ENCODE measurements at regions not wholly inside any gene's neighbourhood (a gene's known extent, or its start where the extent isn't known, plus 50 kb on each side); places are given as distances from the start of the nearest gene placed in this dataset.
"Not testable (repeated sequence)": the region's sequence is repeated elsewhere in the genome, so short reads cannot be mapped to it uniquely, and the experiment has no call there.

DNA sequence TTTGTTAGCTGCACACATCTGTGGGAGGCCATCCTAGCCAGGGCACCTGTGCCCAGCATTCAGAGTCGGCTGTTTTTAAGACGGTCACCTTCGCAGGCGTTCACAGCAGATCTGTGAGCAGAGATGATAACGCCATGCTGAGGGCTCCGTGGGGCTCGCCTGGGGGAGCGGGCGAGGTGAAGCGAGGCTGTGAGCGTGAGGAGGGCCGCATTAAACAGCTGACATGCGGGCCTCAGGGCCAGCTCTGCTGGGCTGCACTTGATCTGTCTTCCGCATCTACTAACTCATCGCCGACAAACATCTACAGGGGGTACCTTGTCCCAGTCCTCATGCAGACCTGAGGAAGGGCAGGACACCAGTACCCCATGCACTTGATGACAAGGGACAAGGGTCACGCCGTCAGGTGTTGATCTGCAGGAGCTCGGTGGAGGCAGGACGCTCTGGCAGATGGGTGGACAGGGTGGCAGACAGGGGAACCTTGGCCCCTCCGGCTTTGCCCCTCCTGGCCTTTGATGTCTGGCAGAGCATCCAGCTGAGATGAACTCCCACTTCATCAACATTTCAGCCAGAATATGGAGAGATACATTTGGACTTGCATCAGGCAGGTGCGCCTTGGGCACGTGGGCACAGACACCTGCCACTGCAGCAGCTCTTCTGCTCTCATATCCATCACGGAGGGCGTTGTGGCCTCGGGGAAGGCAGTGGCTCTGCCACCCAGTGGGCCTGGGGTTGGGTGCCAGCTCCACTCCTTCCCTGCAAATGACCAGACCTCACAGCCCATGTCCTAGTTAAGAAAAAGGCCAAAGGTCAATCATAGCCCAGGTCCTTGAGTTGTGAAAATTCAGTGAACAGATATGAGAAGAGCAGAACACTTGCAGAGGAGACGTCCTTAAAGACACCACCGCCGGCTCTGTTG lies 822.9 kb downstream of the BRD1 start:
- no peak for DNase-seq (ENCODE audit: low read depth in 2 of 2)

DNA sequence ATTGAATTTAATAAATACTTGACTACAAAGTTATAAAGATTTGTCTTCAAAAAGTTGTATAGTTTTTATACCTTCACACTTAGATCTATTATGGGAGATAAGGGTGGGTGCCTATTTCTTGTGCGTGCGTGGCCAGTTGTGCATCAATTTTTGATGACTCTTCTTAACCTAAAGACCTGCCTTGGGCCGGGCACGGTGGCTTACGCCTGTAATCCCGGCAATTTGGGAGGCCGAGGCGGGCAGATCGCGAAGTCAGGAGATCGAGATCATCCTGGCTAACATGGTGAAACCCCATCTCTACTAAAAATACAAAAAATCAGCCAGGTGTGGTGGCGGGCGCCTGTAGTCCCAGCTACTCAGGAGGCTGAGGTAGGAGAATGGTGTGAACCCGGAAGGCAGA lies 830.1 kb downstream of the BRD1 start:
- not testable (repeated sequence) for DNase-seq (ENCODE audit: low read depth in 2 of 2)

DNA sequence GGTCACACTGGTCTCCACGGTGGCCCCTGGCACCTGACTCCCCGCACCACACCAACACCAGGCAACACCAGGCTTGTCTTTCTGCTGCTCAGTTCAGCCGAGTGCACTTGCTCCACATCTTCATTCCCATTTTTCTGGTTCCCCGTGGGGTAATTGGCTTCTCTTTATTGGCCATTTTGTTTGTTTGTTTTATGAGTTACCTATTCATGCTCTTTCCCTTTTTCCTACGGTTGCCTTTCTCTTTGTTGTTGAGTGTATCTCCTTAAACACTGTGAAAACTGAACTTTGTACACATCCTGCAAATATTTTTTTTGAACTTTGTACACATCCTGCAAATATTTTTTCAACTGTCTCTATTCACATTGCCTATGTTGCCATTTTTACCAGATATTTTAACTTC lies 834.0 kb downstream of the BRD1 start:
- no peak for DNase-seq (ENCODE audit: low read depth in 2 of 2)

DNA sequence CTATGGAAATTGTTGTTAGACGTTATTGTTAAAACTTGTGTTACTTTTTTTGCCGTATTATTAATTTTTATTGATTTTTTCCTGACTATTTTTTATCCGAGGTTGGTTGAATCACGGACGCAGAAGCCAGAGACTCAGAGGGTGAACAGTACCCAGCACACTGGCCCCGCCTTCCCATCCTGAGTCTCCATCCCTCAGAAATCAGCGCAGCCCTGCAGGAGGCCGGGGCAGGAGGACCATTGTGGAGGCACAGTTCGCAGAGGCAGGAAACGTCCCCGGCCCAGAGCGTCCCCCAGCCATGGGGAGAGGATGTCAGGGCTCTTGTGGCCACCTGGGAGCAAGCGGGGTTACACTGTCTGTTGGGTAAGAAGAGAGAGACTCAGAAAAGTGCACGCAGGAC lies 843.0 kb downstream of the BRD1 start:
- no peak for DNase-seq (ENCODE audit: low read depth in 2 of 2)

DNA sequence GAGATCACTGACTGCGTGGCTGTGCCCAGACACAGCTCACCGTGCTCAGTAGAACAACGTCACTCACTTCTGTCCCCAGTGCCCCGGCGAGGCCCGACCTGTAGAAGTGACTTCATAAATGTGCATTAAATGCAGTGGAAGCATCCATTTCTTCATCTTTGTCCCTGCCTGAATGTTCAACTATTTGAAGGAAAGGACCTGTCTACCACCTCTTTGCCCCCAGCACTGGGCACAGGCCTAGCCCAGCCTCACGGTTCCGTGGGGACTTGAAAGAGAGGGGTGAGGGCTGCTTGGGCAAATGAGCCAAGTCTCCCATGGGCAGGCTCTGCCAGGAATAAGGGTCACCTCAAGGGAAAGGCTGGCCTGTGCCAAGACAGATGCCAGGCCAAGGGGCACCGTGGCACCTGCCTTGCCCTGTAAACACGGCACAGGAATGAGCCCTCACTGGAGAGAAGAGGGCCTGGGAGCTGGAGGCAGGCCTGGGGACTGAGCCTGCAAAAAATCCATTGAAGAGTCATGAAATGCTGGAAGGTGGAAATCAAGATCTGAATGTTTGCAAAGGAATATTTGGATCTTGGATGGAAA lies 845.3 kb downstream of the BRD1 start:
- no peak for DNase-seq (ENCODE audit: low read depth in 2 of 2)

DNA sequence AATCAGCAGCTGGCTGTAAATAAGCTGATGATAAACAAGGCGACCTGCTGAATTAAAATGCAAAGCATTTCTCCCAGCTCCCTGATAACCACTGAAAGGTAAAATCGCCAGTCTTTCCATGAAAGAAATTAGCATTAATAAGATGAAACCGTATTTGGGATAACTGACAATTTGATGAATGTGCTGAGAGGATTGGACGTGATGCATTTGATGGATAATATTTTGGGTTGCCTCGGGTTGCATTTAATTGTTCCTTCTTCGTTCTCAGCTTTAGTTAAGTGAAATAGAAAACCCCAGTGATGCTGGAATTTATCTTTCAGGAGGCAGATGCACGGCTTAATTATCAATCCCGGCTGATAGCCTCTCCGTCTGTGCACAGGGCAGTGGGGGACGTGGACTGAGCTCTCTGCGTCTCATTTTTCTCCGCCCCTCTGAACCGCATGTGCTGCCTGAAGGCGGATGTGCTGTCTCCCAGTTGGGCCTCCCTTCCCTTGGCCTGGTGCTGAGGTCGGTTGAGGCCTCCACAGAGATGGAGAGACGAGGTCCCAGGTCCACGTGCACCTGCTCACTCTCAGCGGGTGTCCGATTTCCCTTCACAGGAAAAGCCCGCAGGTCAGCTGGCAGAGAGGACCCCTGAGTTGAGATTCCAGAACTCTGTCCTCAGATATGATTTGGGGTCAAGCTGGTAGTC lies 846.2 kb downstream of the BRD1 start:
- DNase-seq (ENCODE audit: low read depth in 2 of 2), result no peak

DNA sequence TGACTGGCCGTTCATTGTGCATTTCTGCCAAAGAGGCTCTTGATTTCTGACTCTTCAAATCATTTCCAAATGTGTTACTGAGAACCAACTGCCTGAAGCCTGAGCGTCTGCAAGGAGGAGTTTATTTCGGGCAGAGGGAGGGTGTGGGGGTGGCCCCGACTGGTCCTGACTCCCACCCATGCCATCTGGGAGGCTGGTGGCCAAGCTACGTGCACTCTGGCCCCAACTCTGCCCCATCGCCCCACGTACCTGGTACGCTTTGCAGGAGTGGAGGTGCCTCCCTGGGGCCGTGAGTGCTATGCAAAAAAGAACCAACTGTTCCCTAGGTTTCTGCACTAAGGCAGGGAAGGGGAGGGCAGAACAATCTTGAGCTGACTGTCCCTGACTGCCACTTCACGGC lies 846.8 kb downstream of the BRD1 start:
- no peak for DNase-seq (ENCODE audit: low read depth in 2 of 2)

DNA sequence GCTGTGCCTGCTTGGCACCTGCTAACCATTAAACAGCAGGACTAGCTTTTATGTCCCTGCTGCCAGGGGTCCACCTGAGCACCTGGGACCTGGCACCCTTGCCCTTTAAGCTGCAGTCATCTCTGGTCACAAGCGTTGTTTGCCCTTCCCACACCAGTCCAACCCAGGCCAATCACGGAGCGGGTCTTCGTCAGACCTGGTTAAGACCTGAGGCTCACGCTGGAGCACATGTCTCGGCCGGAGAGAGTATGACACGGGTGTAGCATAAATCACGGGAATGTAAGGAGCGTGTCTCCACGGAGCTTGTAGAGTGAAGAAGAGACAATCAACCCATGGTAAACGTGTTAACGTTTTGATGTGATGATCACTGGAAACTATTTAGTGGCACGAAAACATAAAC lies 847.3 kb downstream of the BRD1 start:
- DNase-seq (ENCODE audit: low read depth in 2 of 2), result no peak

DNA sequence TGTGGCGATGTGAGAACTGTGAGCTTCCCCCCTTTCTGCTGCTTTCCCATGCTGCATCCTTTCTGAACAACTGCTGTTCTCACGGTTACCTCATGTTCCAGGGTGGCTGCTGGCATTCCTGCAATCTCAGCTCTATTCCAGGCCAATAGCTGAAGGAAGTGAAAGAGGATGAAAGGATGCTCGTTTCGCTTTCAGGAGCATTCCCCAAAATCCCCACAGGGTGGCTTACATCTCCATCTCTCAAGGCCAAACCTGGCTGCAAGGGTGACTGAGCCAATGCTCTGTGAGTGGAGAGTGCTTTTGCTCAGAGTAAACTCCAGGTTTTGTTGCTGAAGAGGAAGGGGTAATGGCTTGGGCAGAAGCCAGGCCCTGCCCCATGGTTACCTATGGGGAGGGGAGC lies 848.2 kb downstream of the BRD1 start:
- no peak for DNase-seq (ENCODE audit: low read depth in 2 of 2)

DNA sequence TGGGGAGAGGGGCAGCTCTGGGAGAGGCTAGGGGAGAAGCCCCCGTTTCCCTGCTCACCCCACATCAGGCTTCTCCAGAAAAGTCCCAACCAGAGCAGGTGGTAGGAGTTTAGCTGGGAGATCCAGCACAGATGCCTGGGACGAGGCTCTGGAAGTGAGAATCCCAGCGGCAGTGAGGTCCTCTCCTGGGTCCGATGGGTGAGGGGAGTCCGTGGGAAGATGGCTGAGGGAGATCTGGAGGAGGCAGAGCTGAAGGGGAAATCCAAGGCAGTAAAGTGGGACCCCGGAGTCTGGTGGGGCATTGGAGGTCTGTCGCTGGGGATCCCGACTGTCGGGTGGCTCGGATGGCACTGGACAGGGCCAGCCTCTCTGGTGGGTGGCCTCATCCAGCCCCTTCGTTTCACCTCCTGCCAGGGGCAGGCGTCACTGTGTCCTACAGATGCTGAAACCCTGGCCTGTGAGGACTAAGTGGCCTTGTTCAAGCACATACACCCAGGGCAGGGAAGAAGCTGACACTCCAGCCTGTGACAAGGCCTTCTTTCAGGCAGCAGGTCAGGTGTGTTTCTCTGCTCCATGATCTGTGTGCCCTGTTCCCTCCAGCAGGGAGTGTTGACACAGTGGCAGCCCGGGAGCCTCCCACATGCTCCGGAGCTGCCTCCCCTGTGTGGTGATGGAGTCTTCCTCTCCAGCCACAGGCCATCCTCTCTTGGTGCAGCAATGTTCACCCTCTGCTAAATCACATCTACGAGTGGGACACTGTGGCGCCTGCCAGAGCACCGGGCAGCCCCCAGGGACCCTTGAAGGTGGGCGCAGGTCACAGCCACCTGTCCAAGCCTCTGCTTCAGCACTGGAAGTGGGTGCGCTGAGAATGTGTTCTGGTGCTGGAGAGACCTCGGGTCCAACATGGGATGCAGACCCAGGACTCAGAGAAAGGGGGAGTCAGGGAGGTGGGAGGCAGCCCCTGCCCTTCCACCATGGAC lies 850.8 kb downstream of the BRD1 start:
- no peak for DNase-seq (ENCODE audit: low read depth in 2 of 2)

DNA sequence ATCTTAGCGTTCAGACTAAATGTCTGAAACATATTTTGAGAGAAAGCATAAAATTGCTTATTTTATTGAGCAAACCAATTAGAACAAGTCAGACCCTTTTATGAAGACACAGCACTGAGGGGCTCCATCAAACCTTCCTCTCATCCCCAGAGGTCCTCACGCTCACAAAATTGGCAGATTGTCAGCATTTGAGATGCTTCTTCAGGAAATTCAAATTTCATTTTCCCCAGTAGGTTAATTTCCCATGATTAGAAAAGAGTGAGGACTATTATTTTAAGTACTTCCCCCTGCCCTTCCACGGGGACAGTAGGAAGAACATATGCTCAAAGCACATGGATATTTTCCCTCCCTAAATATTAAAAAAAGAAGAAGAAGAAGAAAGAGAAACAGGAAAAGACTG lies 851.8 kb downstream of the BRD1 start:
- no peak for DNase-seq (ENCODE audit: low read depth in 2 of 2)

DNA sequence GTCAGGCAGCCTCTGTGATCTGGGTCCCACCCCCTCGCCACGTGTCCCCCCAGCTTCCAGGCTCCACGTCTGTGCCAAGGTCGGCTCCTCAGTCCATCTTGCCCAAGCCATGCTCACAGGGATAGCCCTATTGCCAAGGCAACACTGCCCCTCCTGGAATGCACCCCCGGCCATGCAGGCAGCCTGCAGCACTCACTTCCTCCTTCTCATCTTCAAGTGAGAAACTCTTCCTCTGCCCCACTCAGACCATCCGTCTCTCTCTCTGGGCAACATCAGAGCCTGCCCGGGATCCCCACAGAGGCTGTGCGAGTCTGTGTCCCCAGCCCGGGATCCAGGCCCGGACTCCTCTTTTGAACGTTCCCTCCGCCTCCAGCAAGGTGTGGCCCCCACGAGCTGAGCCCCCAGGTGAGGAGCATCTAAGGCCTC lies 852.3 kb downstream of the BRD1 start:
- no peak for DNase-seq (ENCODE audit: low read depth in 2 of 2)

DNA sequence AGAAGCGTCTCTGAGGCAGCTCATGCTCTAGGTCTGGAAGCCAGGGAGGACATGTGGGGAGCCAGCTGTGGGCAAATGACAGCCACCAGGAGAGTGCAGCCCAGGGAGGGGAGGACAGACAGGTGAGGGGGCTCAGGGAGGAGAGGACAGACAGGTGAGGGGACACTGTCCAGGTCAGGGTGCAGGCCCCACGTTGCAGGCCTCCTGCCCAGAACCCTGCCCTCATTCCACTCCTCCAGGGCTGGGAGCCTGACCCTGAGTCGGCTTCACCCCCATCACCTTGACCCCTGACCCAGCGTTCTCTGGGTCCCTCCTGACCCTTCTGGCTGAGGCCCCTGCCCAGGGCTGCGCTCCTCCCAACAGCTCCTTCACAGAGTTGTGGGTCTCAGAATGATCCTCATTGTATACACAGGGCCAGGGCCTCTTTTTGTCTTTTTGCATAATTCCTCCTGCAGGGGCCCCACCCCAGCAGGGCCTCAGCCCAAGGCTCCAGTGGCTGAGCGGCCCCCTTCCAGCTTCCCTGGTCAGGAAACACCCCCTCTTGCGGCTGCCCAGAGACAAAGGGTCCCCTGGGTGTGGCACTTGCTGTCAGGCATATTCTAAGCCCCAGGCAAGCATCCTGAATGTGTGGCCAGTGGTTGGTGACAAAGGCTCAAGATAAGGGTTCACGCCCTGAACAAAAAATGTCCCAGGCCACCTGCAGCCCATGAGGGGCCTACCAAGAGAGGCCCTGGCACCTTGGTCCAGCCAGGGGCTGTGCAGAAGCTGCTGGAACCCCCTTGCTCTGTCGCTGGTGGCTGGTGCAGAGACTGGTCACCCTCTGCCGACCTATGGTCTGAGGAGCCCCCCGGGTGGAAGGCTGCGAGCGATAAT lies 853.0 kb downstream of the BRD1 start:
- DNase-seq (ENCODE audit: low read depth in 2 of 2), result no peak

DNA sequence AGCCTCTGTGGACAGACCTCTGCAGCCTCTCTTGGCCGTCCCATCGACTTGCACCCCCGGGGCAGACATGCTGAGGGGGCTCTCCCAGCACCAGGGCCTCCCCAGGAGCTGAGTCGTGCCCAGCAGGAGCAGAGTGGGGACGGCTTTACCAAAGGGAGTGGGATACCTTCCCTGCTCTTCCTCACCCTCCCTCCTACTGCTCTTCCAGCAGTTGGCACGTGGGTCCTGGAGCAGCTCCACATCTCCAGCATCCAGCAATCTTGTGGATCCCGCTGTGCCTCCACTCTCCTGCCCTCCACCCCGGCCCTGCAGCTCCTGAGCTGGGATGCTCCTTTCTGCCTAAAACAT lies 854.0 kb downstream of the BRD1 start:
- DNase-seq (ENCODE audit: low read depth in 2 of 2), result no peak

DNA sequence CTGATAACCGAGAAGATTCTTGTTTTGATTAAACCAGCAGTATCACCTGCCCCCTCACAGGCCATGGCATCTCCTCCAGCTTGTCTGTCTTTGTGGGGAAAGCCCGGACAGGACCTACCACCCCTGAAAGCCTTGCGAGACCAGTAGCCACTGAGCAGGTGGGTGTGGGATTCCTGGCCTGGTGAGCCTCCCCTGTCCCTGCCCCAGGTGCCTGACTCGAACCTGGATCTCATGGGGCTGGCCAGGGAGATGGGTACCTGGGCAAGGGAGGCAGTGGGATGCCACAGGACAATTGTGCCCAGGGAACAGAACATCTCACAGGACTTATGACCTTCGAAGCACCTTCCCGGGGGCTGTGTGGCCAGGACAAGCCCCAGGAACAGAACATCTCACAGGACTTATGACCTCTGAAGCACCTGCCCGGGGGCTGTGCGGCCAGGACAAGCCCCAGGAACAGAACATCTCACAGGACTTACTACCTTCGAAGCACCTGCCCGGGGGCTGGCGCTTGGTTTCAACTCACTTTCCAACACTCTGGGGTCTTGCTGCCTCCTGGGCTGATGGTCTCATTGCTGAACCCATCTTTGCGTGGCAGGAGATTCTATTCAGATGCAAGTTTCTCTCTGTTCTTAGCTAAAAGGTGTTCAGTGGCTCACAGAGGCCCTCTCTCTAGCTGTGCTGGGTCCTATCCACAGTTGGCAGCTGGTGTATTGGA lies 854.5 kb downstream of the BRD1 start:
- DNase-seq (ENCODE audit: low read depth in 2 of 2), result no peak

DNA sequence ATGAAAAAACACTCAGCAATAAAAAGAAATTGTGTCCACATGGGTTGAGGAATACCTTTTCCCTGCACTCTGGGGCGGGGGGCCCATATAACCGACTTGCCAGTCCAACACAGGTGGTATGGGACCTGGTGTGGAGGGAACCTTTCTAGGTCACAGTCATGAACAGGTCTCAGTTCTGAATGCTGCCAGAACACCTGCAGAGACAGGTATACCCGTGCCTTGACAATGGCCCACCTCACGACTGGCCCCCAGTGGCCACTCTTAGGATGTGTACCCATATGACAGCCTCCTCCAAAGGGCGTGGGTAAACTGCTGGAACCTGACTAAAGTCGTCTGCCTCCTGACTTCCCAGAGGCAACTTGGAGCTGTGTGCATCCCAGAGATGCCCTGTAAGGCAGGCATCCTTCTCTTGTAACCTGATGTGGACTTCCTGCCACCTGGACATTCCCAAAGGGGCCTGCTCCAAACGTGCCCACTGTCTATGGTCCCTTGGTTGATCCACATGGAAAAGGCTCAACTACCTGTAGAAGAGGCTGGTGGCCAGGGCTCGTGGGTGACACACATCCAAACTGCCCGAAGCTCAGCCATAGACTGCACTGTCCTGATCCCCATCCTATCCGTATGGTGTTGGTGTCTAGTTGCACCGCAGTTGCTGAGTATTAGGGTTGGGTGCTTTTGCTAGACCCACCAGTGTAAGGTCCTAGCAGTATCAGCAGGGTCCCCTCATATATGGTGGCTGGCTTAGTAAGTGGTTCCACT lies 859.3 kb downstream of the BRD1 start:
- no peak for DNase-seq (ENCODE audit: low read depth in 2 of 2)

DNA sequence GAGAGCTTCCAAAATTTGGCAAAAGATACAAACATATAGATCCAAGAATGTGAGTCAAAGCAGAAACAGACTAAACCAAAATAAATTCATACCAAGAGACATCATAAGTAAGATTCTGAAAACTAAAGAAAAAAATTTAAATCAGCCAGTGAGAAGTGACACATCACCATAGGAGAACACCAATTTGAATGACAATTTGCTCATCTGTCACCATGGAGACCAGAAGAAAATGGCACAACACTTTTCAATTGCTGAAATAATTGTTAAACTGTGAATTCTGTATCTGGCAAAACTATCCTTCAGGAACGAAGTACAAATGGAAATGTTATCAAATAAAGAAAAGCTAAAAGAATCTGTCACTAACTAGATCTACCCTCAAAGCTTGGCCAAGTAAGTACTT lies 864.3 kb downstream of the BRD1 start:
- DNase-seq (ENCODE audit: low read depth in 2 of 2), result no peak

DNA sequence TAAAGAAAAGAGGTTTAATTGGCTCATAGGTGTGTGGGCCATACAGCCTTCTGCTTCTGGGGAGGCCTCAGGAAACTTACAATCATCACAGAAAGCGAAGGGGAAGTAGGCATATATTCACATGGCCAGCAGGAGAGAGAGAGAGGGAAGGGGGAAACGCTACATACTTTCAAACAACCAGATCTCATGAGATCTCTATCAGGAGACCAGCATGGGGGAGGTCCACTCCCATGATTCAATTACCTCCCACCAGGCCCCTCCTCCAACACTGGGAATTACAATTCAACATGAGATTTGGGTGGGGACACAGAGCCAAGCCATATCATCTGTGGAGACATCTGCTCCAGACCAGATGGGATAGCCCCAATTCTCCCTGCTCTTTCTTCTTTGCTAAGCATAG lies 866.0 kb downstream of the BRD1 start:
- DNase-seq (ENCODE audit: low read depth in 2 of 2), result no peak

DNA sequence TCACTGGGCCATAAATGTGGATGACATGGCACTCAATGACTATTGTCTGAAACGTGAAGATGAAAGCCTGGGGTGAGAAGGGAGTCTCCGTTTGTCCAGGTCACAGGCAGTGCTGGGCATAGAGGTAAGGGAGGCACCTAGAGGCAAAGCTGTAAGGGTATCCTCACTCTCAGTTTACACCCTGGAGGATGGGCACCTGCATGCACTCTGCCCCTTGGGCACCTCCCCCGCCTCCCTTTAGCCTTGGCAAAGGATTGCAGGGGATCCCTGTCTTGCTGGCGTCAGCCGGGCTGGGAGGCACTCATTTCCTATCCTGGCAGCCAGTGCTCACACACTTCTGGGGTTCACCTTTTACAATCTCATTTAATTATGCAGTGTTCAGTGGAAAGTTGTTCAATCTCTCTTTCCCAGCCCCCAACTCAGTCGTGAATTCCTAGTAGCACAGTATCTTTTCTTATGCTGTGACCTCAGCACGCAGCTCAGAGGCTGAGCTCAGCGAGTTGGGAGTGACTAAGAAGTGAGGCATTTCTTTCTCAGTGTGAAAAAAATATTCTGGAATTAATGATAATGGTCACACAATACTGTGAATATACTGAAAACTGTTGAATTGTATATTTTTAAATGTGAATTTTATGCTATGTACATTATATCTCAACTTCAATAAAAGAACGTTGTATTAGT lies 866.6 kb downstream of the BRD1 start:
- DNase-seq (ENCODE audit: low read depth in 2 of 2), result no peak
